WERI-Rb-1 (cell line): ENCODE measurements at regions not wholly inside any gene's neighbourhood (a gene's known extent, or its start where the extent isn't known, plus 50 kb on each side); places are given as distances from the start of the nearest gene placed in this dataset.
A peak's percentile ranks its signal among the peaks of the same experiment; 100 is the strongest.

Source experiments
- DNase-seq: peaks from one replicate; pipeline ENCODE4 v3.0.0-alpha.2; 2020
- H3K27ac ChIP-seq: fragments of 250-450 bp; sonication (Bioruptor Pico); 2 replicates; pipeline ENCODE4 v1.5.1; 2020; ENCODE audit warnings: mild to moderate bottlenecking, moderate library complexity
- H3K27me3 ChIP-seq: fragments of 250-450 bp; sonication (Bioruptor Pico); 2 replicates; pipeline ENCODE4 v1.5.1; 2021; ENCODE audit warnings: mild to moderate bottlenecking, low read depth, moderate library complexity; ENCODE audit not compliant: insufficient read depth, severe bottlenecking
- H3K36me3 ChIP-seq: fragments of 250-450 bp; sonication (Bioruptor Pico); 2 replicates; pipeline ENCODE4 v1.5.1; 2020; ENCODE audit warnings: mild to moderate bottlenecking, moderate library complexity
- H3K4me3 ChIP-seq: 2 replicates; pipeline ENCODE4 v1.5.1; 2011; ENCODE audit warnings: low read depth, mild to moderate bottlenecking, control low read depth, low read length
- H3K9me3 ChIP-seq: fragments of 250-450 bp; sonication (Bioruptor Pico); 2 replicates; pipeline ENCODE4 v1.5.1; 2021; ENCODE audit warnings: mild to moderate bottlenecking, moderate library complexity; ENCODE audit not compliant: severe bottlenecking
- TF ChIP-seq, protein P1 (sequence below): IDR thresholded peaks from 2 replicates; pipeline ENCODE4 v1.5.1; 2011; ENCODE audit warnings: low read depth, mild to moderate bottlenecking, control low read depth, inconsistent platforms, low read length

DNA sequence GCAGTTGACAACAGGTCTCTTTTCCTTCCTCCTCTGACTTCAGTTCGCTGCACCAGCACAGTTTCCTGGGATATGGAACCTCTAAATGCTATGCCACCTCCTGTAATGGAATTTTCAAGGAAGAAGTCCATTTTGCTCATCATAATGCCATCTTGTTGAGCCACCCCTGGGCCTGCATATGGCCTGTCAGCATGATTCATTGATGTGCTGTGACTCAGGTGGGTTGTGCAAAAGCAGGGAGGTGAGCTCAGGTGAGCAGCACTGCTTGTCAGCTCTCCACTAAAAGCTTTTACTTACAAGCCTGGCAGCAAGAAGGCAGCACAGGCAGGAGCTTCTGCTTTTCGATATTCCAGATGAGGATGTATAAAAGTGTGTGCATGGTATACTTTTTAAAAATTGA, 247.1 kb upstream of the LMCD1 start:
- peak; percentile 64 for DNase-seq
- no peaks in the 10 kb centered on the region for H3K36me3 ChIP-seq
- no peaks in the 10 kb centered on the region for H3K27me3 ChIP-seq
- TF ChIP-seq, protein P1, sequence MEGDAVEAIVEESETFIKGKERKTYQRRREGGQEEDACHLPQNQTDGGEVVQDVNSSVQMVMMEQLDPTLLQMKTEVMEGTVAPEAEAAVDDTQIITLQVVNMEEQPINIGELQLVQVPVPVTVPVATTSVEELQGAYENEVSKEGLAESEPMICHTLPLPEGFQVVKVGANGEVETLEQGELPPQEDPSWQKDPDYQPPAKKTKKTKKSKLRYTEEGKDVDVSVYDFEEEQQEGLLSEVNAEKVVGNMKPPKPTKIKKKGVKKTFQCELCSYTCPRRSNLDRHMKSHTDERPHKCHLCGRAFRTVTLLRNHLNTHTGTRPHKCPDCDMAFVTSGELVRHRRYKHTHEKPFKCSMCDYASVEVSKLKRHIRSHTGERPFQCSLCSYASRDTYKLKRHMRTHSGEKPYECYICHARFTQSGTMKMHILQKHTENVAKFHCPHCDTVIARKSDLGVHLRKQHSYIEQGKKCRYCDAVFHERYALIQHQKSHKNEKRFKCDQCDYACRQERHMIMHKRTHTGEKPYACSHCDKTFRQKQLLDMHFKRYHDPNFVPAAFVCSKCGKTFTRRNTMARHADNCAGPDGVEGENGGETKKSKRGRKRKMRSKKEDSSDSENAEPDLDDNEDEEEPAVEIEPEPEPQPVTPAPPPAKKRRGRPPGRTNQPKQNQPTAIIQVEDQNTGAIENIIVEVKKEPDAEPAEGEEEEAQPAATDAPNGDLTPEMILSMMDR: no peak
- peaks cover 9% of the 10 kb centered on the region for H3K9me3 ChIP-seq
- peak overlapping the region; percentile 87 for H3K27ac ChIP-seq
- no peak overlapping the region for H3K4me3 ChIP-seq

DNA sequence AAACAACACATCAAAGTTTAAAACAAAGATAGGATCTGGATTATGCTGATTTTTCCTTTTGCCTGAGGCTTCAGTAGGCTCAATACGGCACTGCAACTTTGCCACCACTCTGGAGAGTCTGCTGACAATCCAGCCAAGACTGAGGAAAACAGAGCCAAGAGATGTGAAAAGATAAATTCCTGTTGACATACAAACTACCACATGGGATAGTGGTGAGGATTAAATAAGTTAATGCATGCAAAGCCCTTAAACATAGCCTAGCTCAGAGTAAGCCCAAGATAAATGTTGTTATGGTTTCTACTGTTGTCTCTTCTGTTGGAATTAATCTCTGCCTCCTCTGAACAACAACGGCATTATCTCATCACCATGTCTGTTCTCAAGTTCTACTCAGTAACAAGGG, 245.9 kb upstream of the LMCD1 start:
- Histone ChIP-seq H3K27ac (peak overlapping the region; percentile 87), H3K27me3 (no peaks in the 10 kb centered on the region), H3K36me3 (no peaks in the 10 kb centered on the region), H3K4me3 (no peak overlapping the region), H3K9me3 (peaks cover 9% of the 10 kb centered on the region)
- DNase-seq: peak; percentile 31
- TF ChIP-seq, protein P1: no peak

DNA sequence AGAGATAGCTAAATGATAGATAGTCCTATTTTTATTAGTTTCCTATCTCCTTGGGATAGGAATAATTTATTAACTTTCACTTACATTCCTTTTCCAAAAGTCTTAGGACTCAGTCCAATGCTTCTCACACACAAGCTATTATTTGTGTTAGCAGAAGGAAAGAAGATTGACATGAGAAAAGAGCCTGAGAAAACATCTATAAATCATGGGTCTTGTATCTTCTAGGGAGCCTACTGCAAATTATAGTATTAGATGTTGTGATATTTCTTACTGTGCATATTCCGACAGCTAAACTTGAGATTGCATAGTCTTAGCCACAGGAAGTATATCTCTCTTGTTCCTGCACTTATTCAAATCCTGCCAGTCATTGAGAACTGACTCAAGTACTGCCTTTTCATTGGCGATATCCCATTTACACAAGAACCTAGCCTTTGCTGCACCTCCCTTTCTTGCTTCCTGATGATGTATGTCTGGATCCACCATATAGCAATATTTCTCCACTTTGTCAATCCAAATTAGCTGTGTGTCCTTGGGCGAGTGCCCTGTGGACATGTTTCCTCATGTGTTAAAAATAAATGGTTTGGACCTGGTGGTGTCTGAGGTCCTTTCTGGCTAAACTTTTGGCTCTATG, 245.1 kb upstream of the LMCD1 start:
- H3K4me3 ChIP-seq: peak overlapping the region; percentile 19
- DNase-seq: no peak
- TF ChIP-seq, protein P1: no peak
- H3K27me3 ChIP-seq: no peaks in the 10 kb centered on the region
- no peaks in the 10 kb centered on the region for H3K36me3 ChIP-seq
- H3K9me3 ChIP-seq: peaks cover 6% of the 10 kb centered on the region
- H3K27ac ChIP-seq: peak overlapping the region; percentile 87

DNA sequence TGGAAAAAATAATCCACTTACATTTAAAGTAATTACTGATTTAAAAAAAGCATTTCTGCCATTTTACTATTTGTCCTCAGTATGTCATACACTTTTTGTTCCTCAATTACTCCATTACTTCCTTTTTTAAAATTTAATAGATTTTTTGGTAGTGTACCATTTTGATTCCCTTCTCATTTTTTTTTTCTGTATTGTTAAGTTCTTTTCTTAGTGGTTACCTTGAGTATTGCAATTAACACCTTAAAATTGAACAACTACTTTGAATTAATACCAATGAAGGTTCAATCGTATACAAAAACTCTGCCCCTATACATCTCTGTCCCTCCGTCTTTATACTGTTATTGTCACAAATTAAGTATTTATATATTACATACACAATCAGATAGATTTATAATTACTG, 240.6 kb upstream of the LMCD1 start:
- H3K9me3 ChIP-seq: peaks cover 6% of the 10 kb centered on the region
- TF ChIP-seq, protein P1: no peak
- no peak overlapping the region for H3K4me3 ChIP-seq
- H3K27ac ChIP-seq: peak overlapping the region; percentile 83
- DNase-seq: no peak
- no peaks in the 10 kb centered on the region for H3K36me3 ChIP-seq
- H3K27me3 ChIP-seq: no peaks in the 10 kb centered on the region

DNA sequence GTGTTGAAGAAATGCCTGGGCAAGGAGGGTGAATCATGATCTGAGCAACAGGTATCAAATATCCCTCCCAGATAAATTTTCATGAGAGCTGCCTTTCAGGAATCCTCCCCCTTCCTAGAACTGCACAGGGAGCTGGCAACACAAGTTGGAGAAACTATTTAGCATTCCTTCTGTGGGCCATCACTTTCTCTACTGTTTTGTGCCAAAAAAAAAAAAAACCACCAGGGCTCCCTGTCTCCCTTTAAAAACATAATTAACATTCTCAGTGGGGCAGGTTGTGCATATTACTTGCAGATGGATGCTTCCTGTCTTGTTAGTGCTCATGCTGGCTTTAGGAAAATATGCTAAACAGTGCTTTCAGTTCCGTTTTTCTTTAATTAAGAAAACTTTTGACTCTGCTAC, 234.9 kb upstream of the LMCD1 start:
- Histone ChIP-seq H3K36me3 (no peaks in the 10 kb centered on the region), H3K27ac (no peak overlapping the region)
- no peak for DNase-seq

More for the DNA sequence above, 234.9 kb upstream of the LMCD1 start:
- TF ChIP-seq, protein P1: no peak
- peaks cover 11% of the 10 kb centered on the region for H3K9me3 ChIP-seq
- no peak overlapping the region for H3K4me3 ChIP-seq
- H3K27me3 ChIP-seq: no peaks in the 10 kb centered on the region
